ENCODE measurements at regions not wholly inside any gene's neighbourhood (a gene's known extent, or its start where the extent isn't known, plus 50 kb on each side); places are given as distances from the start of the nearest gene placed in this dataset.
A peak's percentile ranks its signal among the peaks of the same experiment; 100 is the strongest.

DNA sequence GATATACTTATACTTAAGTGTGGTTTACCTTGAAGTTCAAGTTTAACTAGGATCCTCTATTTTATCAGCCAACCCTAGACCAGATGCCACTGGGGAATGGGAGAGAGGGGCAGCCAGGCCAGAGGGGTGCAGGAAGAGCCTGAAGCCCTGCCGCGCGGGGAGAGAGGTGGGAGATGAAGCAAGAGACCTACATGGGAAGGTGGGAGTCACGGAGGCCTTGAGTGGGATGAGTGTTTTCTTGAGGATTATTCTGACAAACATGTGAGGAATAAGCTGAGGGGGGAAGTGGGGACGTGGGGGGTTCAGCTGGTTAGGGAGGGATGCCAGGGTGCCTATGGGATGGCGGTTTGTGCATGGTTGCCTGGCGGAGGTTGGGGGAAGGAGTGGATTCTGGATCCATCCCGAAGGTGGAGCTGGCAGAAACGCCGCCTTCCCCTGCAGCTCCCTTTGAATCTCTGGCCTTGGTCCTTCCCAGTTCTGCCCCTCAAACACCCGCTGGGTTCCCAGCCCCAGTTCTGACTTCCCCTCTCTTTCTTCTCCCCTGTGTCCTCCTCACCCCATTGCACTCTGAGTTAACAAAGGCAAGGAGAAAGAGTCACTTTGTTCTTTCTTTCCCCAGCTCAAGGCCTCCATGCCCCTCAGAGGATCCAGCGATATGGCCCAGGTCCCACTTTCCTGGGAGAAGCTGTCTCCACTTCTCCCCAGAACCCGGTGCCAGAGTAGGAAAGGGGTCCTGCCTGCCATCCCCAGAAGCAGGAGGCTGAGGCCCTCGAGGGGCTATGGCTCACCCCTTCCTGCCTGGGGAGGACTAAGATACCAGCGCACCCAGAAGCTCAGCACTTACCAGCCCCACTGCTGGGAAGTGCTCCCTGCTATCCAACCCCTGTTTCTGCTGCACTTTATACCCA lies 274.2 kb downstream of the UACA start:
- TF ChIP-seq, protein P1, sequence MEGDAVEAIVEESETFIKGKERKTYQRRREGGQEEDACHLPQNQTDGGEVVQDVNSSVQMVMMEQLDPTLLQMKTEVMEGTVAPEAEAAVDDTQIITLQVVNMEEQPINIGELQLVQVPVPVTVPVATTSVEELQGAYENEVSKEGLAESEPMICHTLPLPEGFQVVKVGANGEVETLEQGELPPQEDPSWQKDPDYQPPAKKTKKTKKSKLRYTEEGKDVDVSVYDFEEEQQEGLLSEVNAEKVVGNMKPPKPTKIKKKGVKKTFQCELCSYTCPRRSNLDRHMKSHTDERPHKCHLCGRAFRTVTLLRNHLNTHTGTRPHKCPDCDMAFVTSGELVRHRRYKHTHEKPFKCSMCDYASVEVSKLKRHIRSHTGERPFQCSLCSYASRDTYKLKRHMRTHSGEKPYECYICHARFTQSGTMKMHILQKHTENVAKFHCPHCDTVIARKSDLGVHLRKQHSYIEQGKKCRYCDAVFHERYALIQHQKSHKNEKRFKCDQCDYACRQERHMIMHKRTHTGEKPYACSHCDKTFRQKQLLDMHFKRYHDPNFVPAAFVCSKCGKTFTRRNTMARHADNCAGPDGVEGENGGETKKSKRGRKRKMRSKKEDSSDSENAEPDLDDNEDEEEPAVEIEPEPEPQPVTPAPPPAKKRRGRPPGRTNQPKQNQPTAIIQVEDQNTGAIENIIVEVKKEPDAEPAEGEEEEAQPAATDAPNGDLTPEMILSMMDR (IDR thresholded peaks at IDR 0.05; ENCODE audit: borderline replicate concordance, extremely low read depth, insufficient read depth), result no peak
- Histone ChIP-seq H3K9me3 (ENCODE audit: control insufficient read depth in 2 of 3, insufficient read depth in 1 of 3, low read length in 3 of 3) (no peaks in the 10 kb centered on the region), H3K4me1 (ENCODE audit: control insufficient read depth in 2 of 3, insufficient read depth in 2 of 3, low read depth in 1 of 3, low read length in 3 of 3) (no peaks in the 10 kb centered on the region), H3K4me3 (ENCODE audit: low read length in 3 of 3) (no peak overlapping the region), H3K9ac (ENCODE audit: low read length in 3 of 3) (no peak overlapping the region), H3K27ac (ENCODE audit: low read depth in 2 of 2, low read length in 2 of 2) (no peak overlapping the region), H3K36me3 (ENCODE audit: control insufficient read depth in 2 of 3, insufficient read depth in 3 of 3, low read length in 3 of 3) (no peaks in the 10 kb centered on the region), H3K27me3 (ENCODE audit: control insufficient read depth, insufficient read depth, low read length) (no peaks in the 10 kb centered on the region)
- DNase-seq, result no peak
- FAIRE-seq, result no peak
- intact Hi-C loops (cut with DNase I), result loop anchor here (10.0 kb wide), 1 partner anchor 1014 kb away; no protein-coding TSS in a partner anchor

DNA sequence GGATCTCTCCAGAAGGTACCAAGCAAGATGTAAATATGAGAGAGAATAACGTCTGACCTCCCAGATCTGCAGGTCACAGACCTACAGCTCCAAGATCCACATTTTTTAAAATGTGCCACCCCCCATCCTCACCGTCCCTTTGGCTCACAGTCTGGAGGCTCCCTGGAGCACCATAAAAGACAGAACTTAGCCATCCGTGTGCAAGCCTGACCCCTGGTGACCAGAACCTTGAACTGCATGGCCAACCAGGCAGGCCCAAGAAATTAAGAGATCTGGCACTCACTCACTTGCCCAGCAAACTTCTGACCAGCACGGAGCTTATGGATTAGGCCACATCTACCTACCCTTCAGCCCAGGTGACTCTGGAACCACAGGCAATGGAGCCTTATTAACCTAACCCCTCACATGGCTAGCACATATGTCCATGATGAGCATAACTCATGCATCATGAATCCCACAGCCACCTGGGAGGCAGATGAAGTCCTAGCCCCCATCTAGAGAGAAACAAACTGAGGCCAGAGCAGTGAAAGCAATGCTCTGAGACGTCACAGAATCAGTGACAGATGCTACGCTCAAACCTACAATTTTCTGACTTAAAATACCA lies 275.3 kb downstream of the UACA start:
- Histone ChIP-seq H3K27ac (ENCODE audit: low read depth in 2 of 2, low read length in 2 of 2) (no peak overlapping the region), H3K9ac (ENCODE audit: low read length in 3 of 3) (no peak overlapping the region), H3K27me3 (ENCODE audit: control insufficient read depth, insufficient read depth, low read length) (no peaks in the 10 kb centered on the region), H3K4me1 (ENCODE audit: control insufficient read depth in 2 of 3, insufficient read depth in 2 of 3, low read depth in 1 of 3, low read length in 3 of 3) (no peaks in the 10 kb centered on the region), H3K4me3 (ENCODE audit: low read length in 3 of 3) (no peak overlapping the region), H3K36me3 (ENCODE audit: control insufficient read depth in 2 of 3, insufficient read depth in 3 of 3, low read length in 3 of 3) (no peaks in the 10 kb centered on the region), H3K9me3 (ENCODE audit: control insufficient read depth in 2 of 3, insufficient read depth in 1 of 3, low read length in 3 of 3) (no peaks in the 10 kb centered on the region)
- DNase-seq (peak; percentile 74 to 87 (median 80)), FAIRE-seq (no peak)
- intact Hi-C loops (cut with DNase I), result loop anchor here (10.0 kb wide), 1 partner anchor 1013 kb away; no protein-coding TSS in a partner anchor
- TF ChIP-seq, protein P1 (IDR thresholded peaks at IDR 0.05; ENCODE audit: borderline replicate concordance, extremely low read depth, insufficient read depth), result peak; percentile 98

DNA sequence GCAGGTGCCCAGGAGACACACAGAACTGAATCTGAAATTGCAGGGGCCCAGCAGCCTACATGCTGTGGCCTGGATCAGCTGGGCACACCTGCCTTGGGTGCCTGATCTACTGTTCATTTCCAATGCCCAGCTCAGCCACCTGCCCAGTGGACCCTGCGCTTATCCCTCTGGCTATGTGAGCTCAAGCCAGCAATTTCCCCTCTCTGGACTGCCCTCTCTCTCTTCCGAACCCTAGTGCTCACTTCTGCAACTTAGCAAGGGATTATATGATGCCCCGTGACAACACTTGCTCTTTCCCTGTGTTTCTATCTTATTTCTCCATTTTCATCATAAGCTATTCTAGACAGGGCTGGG lies 276.0 kb downstream of the UACA start:
- no peaks in the 10 kb centered on the region for H3K36me3 ChIP-seq (ENCODE audit: control insufficient read depth in 2 of 3, insufficient read depth in 3 of 3, low read length in 3 of 3)
- H3K27ac ChIP-seq (ENCODE audit: low read depth in 2 of 2, low read length in 2 of 2), result no peak overlapping the region
- H3K27me3 ChIP-seq (ENCODE audit: control insufficient read depth, insufficient read depth, low read length), result no peaks in the 10 kb centered on the region
- no peak overlapping the region for H3K9ac ChIP-seq (ENCODE audit: low read length in 3 of 3)
- intact Hi-C loops (cut with DNase I), result loop anchor here (10.0 kb wide), 1 partner anchor 1013 kb away; no protein-coding TSS in a partner anchor
- TF ChIP-seq, protein P1 (IDR thresholded peaks at IDR 0.05; ENCODE audit: borderline replicate concordance, extremely low read depth, insufficient read depth), result no peak
- H3K9me3 ChIP-seq (ENCODE audit: control insufficient read depth in 2 of 3, insufficient read depth in 1 of 3, low read length in 3 of 3), result no peaks in the 10 kb centered on the region
- DNase-seq (no peak), FAIRE-seq (no peak)
- H3K4me1 ChIP-seq (ENCODE audit: control insufficient read depth in 2 of 3, insufficient read depth in 2 of 3, low read depth in 1 of 3, low read length in 3 of 3), result no peaks in the 10 kb centered on the region
- no peak overlapping the region for H3K4me3 ChIP-seq (ENCODE audit: low read length in 3 of 3)
